Activated CD8-positive, alpha-beta memory T cell treated with anti-CD3 and anti-CD28 coated beads, Interleukin-2, amount 50 U/mL, for 4 hours (primary cell): ENCODE measurements at regions not wholly inside any gene's neighbourhood (a gene's known extent, or its start where the extent isn't known, plus 50 kb on each side); places are given as distances from the start of the nearest gene placed in this dataset.

ENCODE experiments used
- DNase-seq: peaks from one replicate; pipeline ENCODE4 v3.0.0-alpha.2; 2020

- DNase-seq = no peak
These were observed 805.9 kb downstream of the TLE1 start for GRCh38 chr9:80883426-80883825.

DNA sequence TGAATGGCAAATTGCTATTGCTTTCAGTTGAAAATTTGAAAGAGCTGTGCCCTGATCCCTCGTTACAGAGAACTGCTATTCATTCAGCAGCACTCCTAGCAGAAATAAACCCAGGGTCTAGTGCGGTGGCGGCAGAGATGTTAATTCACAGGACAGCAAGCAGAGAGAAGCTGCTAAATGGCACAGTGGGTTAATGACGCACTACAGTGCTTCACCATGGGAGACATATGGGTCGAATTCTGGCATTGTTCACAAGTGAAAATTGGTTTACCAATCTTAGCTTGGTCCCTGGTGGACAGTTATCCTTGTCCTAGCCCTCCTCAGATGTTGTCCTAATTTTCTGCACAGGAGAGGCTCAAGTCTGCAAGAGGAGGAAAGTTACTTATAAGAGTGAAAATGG, 807.4 kb downstream of the TLE1 start:
- DNase-seq = no peak

GRCh38 chr9:80881320-80881719, 808.0 kb downstream of the TLE1 start:
- DNase-seq = no peak

DNA sequence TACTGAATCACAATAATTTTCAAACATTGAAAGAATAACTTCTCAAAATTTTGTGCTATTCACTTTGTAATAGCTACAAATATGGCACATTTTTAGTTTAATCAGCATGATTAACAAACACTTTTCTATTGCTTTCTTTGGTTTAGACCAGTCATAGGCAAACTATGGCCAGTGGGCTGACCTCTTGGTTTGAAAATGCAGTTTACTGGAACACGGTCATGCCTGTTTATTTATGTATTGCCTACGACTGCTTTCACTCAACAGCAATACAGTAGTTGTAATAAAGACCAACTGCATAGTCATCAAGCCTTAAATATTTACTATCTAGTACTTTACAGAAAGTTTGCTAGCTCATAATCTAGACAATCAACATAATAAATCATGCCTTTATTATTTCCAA, 810.8 kb downstream of the TLE1 start:
- DNase-seq = no peak

DNA sequence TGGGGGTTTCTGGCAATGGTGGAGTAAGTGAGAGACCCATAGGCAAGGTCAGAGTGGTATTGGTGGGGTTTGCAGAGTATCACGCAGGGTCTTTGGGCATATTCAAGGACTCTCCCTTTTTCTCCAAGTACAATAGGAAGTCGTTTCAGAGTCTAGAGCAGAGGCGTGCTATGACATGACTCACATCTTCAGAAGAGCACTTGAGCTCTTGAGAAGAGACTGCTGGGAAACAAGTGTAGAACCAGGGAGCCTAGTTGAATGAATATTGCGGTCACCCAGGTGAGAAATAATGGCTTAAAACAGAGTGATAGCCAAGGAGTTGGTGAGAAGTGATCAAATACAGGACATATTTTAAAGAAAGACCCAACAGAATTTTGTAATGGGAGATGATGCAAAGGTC, 813.4 kb downstream of the TLE1 start:
- no peak for DNase-seq

DNA sequence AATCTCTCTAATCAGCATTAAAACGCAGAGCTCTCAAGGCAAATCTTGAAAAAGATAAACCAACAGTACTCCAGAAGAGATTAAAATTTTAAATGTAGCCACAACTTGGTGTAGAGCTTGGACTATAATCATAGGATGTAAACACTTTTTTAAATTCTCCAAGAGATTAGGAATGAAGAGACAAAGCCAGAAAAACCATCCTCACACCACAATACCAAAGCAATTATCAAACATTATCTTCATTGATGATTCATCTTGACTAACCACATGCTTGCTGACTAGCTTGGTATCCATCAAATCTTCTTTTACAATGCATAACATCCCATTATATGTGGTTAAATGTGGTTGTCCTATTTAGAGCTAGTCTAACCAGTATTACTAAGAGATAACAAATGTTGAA, 815.1 kb downstream of the TLE1 start:
- DNase-seq = no peak

GRCh38 chr9:80873861-80874260, 815.5 kb downstream of the TLE1 start:
- no peak for DNase-seq

GRCh38 chr9:80871596-80871995, 817.8 kb downstream of the TLE1 start:
- no peak for DNase-seq

GRCh38 chr9:80867731-80868130, 821.6 kb downstream of the TLE1 start:
- no peak for DNase-seq

DNA sequence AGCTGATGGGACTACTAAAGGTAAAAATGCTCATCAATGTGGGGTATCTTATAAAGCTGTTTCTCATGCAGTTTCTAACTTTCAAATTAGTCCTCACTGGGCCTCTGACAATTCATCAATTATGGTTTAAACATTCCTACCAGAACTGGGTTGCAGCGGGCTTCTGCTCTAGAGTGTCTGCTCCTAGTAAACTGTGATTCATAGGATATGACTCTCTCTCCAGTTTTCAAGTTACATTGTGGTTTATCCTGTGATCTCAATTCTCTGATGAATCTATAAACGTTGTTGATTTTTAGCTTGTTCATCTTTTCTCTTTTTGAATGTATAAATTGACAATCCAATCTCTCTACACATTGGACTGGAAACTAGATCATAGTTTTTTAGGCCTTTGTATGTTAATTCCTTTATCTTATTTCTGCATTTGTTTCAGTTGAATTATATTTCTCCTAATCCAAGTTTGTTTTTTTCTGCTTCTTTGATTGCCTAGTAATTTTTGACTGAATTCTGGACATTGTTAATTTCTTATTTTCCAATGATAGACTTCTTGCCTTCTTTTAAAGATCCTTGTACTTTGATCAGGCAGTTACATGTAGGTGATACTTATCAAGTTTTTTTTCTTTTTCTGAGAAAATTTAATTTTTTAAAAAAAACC, 822.6 kb downstream of the TLE1 start:
- no peak for DNase-seq

- no peak for DNase-seq
These were observed 823.2 kb downstream of the TLE1 start for GRCh38 chr9:80866121-80866520.

DNA sequence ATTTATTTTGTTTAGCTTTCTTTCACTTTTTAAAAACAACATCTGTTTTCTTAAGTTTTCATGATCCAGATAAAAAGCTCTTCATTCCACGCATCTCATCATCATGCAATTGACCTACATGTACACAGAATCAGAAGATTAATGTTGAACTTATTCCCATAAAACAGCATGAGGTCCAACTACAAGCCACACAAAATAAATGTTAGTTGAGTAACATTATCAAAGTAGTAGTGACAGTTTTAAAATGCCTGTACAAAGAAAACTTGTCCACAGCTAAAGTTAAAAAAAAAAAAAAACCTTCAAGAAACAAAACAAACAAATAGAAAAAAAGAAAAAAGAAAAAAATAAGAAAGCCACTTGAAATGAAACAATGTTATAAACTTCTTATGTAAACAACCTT, 846.3 kb downstream of the TLE1 start:
- no peak for DNase-seq

- no peak for DNase-seq
These were observed 847.0 kb downstream of the TLE1 start for GRCh38 chr9:80842389-80842788.

DNA sequence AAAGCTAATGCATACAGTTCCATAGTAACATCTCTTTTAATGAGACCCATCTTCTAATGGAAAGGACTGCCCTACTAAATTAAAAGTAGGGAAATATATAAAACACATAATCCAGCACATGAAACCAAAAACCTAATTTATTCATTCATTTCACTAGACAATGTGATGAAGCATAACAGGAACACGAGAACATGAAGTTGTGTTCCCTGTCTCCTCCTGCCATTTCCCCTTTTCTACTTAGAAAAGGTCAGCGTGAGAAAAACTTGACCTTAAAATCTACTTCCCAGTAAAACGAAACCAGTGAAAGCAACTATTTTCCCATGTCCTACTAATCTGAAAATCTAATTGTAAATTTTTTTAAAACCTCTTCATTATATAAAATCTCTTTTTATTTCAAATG, 847.5 kb downstream of the TLE1 start:
- no peak for DNase-seq

DNA sequence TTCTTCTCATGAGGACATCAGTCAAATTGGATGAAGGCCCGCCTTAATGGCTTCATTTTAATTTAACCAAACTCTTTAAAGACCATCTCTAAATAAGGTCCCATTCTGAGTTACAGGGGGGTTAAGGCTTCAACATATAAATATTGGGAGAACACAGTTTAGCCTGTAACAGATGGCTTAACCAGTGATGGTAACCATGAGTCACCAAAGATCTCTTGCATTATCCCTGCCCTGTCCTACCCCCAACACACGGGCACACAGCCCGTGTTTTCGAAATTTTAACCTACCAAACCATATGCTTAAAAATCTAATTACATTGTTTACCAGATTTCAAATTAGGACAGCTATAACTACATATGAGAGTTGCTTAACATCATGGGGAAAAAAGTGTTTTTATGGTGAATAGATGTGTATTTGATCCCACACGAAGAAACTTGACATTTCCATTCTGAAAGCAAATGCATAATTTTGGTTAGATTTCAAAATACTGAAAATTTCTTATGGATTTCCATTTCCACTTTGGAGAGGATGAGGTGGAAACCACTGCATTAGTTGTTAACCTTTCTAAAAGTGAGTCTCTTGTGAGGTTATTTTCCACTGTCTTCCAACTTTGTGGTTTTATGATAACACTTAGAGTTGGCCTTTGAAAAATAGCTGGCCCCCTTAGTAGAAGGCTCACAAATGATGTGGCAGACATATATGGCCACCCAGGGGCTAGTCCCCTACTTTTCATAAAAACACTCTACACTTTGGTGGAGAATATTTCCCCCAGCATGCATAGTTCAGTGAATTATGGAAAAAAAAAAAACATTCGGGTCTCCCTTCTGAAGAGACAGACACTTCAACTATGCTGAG, 849.3 kb downstream of the TLE1 start:
- no peak for DNase-seq

DNA sequence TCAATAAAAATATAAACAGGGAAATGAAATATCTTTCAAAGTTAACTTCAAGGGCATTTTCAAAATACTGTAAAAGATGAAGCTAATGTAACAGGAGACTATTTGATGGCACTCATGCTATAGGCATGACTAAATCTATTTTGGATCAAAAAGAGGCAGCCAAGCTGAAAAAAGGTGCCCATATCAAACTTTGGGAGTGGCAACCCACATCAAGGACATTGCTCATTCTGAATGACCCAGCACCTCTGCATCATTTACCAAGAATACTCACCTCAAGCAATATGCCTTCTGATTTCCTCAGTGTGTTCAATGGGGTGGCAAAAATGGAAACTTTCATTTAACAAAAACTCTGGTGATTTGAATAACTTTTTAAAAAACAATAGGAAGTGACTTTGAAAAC, 853.3 kb downstream of the TLE1 start:
- no peak for DNase-seq

- no peak for DNase-seq
These were observed 857.6 kb downstream of the TLE1 start for GRCh38 chr9:80831751-80832150.

GRCh38 chr9:80811656-80812055, 877.7 kb downstream of the TLE1 start:
- no peak for DNase-seq

DNA sequence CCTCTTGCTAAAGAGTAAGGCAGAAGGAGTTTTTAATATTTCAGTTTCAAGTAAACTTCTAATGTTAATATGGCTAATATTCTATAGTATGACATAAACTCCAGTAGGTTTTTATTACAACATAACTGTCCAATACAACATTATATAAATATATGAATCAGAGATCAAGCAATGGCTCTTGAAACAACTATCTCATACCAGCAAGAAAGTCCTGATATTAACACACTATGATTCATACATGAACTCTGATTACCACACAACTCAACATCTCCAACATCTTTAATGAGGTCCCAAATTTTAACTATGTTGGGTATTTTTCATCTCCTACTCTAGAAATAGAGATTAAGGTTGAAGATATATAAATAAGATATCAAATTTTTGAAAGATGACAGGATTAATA, 878.3 kb downstream of the TLE1 start:
- DNase-seq = no peak

DNA sequence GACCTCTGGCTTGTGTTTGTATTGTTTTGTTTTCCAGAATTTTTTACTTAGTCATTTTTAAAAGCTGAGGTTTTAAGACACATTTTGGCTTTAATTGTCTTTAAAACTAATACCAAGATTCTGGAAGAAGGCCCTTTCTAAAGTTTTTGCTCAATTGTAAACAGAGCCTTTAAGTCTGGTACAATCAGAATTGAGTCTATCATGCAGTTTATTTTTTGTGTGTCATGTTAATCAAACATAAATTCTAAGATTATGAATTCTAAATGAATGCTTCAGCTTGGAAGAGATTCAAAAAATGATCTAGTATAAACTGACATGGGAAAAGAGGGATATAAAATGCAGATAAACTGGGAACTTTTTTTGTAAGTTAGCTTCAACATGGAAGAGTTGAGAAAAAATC, 882.7 kb downstream of the TLE1 start:
- DNase-seq = no peak

DNA sequence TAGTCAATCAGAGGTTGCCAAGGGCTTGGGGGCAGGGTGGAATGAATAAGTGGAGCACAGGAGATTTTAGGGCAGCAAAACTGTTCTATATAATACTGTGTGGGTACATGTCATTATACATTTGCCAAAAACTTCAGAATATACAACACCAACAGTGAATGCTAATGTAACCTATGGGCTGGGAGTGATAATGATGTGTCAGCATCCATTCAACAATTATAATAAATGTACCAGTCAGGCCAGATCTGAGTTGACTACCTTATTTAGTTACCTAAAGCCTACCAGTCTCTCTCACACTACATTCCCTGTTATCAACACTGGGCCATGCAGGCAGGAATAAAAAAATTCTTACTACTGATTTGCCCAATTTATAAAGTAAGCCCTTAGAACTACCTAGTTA, 884.5 kb downstream of the TLE1 start:
- no peak for DNase-seq

GRCh38 chr9:80797831-80798688, 891.3 kb downstream of the TLE1 start:
- no peak for DNase-seq

DNA sequence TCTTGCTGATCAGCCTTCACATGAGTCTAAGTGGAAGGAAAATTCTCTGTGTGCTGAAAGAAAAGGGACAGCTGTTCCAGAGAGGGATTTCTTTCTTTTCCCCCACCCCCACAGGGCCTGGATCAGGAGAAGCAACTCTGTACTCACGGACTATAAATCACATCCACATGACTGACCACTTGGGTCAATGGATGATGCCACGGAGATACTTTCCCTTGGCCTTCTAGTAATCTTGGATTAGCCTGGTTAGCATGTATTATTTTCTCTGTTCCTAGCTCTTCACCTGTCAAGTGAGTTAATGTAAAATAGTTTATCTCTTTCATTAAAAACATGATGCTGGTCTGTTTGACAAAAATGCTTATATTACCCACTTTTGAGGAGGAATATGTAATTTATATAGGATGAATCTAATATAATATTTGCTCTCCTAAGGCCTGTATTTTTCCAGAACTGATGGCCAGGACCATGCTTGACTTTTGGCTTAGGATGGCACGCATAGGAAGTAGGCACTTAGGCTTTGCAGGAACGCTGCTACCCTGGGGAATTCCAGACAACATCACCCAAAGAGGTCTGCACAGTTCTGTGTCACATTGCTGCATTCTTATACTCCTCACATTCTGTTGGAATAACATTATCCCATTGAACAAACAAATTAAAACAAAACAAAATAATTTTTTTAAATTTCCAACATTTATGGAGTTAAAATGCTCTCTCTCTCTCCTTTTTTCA, 892.1 kb downstream of the TLE1 start:
- no peak for DNase-seq
